ENCODE measurements at regions not wholly inside any gene's neighbourhood (a gene's known extent, or its start where the extent isn't known, plus 50 kb on each side); places are given as distances from the start of the nearest gene placed in this dataset.

DNA sequence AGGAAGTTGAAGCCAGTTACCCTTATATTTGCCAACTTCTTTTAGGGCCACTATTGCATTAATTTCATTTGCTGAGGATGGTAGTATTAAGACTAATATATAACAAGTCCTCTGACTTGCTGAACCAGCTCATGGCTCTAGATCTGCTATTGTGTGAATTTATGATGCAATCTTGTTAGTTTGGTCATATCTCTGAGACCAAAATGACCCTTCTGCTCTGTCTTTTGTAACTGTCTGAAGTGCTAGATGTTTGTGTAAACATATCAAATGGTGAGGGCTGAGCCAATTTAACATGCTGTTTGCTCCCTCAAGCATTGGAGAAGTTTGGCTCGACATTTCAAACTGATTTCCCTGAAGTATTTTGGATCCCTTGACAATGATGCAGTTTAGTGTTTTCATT lies 106.9 kb upstream of the PTGFR start:
- TF ChIP-seq, protein P1, sequence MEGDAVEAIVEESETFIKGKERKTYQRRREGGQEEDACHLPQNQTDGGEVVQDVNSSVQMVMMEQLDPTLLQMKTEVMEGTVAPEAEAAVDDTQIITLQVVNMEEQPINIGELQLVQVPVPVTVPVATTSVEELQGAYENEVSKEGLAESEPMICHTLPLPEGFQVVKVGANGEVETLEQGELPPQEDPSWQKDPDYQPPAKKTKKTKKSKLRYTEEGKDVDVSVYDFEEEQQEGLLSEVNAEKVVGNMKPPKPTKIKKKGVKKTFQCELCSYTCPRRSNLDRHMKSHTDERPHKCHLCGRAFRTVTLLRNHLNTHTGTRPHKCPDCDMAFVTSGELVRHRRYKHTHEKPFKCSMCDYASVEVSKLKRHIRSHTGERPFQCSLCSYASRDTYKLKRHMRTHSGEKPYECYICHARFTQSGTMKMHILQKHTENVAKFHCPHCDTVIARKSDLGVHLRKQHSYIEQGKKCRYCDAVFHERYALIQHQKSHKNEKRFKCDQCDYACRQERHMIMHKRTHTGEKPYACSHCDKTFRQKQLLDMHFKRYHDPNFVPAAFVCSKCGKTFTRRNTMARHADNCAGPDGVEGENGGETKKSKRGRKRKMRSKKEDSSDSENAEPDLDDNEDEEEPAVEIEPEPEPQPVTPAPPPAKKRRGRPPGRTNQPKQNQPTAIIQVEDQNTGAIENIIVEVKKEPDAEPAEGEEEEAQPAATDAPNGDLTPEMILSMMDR (IDR thresholded peaks at IDR 0.05; ENCODE audit: insufficient read depth, low read depth, low read length, missing control alignments): no peak
- DNase-seq (ENCODE audit: low read depth): peak; percentile 22
- no peak overlapping the region for H3K4me3 ChIP-seq (ENCODE audit: low read length)

DNA sequence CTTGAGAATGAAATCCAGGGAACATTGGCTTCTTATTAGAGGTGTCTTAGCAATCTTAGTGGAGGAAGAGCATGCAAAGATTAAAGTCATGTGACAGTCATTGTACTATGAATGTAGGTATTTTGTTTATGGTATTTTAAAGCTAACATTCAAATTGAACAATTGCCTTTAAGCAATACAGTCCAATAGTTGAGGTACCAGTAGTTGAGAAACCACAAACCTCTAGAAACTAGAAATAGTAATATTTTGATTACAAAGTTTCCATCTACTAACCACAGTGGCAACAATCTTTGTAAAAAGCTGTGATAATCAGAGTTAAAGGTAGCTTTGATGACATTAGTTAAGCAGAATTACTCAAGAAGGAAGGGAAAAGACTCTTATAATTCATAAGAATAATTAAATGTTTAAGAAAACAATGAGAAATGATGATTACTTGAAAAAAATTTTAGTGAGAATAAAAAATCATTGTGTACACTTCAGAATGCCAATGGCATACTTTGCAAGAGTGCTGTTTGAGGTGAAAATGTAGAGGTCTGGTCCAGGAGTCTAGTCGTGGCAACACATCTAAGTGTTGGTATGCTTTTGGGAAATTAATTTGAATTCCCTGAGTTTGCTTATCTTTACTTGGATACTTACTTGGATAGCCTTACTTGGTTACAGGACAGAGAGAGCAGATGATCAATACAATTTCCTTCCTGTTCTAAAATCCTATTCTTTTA lies 104.9 kb upstream of the PTGFR start:
- H3K4me3 ChIP-seq (ENCODE audit: low read length): no peak overlapping the region
- no peak for DNase-seq (ENCODE audit: low read depth)
- TF ChIP-seq, protein P1 (IDR thresholded peaks at IDR 0.05; ENCODE audit: insufficient read depth, low read depth, low read length, missing control alignments): no peak

DNA sequence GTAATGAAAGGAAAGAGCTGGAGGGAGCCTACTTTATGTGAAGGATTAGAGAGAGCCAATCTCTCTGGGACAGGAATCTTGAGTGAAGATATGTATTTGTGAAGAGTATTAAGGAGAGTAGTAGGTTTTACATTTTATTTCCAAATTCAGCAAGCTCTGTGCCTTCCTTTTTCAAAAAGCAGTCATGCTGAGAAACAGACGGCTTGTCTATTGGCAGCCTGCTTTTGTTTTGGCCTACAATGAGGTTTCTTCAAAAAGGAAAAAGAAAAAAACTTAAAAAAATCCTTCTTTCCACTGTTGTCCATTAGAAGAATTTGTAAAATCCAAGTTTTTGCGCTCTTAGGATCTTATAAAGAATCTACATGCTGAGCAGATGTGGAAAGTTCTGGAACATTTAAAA lies 103.6 kb upstream of the PTGFR start:
- TF ChIP-seq, protein P1 (IDR thresholded peaks at IDR 0.05; ENCODE audit: insufficient read depth, low read depth, low read length, missing control alignments): no peak
- no peak overlapping the region for H3K4me3 ChIP-seq (ENCODE audit: low read length)
- DNase-seq (ENCODE audit: low read depth): no peak

DNA sequence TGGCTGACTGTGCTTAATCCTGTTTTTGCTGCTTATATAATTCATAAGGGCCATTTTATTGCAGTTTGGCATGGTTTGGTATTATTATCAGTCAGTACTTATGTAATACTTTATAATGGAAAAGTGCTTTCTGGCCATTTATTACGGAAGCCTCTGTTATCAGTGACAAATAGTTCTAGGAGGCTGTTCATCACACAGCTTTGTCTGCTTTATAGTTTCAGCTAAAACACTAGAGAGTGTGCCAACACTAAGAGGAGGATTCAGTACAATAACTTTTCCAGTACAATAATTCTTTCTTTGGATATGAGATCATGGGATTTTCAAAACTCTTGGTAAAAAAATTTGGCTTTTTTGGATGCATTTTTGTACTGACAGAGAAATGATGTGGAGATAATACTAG lies 102.9 kb upstream of the PTGFR start:
- H3K4me3 ChIP-seq (ENCODE audit: low read length): no peak overlapping the region
- no peak for DNase-seq (ENCODE audit: low read depth)
- TF ChIP-seq, protein P1 (IDR thresholded peaks at IDR 0.05; ENCODE audit: insufficient read depth, low read depth, low read length, missing control alignments): no peak

DNA sequence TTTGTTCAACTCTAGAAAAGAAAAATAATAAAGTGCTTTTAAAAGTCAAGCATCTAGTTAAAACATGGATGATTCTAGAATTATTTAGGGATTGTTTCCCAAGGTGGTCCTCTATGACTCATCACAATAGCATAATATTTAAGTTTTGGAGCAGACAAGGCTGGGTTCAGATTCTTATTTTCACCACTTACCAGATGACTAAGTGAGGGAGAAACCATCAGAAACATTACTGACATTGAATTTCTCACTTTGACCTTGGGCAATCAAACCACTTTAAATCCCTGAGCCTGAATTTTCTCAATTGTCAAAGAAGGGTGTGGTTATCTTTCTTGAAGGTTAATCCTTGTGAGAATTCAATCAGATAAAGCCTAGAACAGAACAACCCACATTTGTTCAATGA lies 102.5 kb upstream of the PTGFR start:
- no peak overlapping the region for H3K4me3 ChIP-seq (ENCODE audit: low read length)
- TF ChIP-seq, protein P1 (IDR thresholded peaks at IDR 0.05; ENCODE audit: insufficient read depth, low read depth, low read length, missing control alignments): no peak
- DNase-seq (ENCODE audit: low read depth): no peak

DNA sequence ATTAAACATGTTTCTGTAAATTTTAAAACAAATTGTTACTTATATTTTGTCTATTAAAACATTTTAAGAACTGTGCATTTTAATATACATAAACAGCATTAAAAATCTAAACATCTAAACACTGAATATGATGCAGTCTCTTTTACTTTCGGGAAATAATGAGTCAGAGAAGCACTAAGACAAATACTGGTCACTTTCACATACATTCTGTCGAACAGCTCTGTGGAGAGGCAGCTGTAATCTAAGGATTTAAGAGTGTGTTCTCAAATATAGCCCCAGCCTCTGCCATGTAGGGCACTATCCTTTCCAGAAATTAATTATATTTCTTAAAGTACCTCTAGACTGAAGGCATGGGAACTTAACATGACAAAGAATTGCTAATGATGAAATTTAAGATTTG lies 89.6 kb upstream of the PTGFR start:
- TF ChIP-seq, protein P1 (IDR thresholded peaks at IDR 0.05; ENCODE audit: insufficient read depth, low read depth, low read length, missing control alignments): no peak
- no peak for DNase-seq (ENCODE audit: low read depth)
- no peak overlapping the region for H3K4me3 ChIP-seq (ENCODE audit: low read length)

DNA sequence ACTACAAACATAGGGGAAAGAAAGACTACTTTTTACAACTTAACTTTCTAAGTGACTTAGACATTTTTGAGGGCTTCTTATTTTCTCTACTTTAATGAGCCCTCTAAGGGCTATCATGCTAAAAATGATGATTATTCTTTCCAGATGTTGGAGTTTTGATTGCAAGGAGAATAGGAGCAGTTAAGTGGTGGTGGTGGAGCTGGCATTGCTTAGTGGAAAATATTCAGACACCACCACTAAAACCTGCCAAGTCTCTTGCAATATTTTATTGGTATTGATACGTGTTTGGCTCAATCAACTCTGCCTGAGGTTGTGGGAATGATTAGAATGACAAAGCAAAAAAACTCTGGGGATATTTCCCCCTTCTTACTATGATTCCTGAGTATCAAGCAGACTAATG lies 82.6 kb upstream of the PTGFR start:
- no peak overlapping the region for H3K4me3 ChIP-seq (ENCODE audit: low read length)
- TF ChIP-seq, protein P1 (IDR thresholded peaks at IDR 0.05; ENCODE audit: insufficient read depth, low read depth, low read length, missing control alignments): no peak
- DNase-seq (ENCODE audit: low read depth): no peak

Measured in epithelial cell of esophagus (primary cell).